PC-3 (cell line): ENCODE measurements at regions not wholly inside any gene's neighbourhood (a gene's known extent, or its start where the extent isn't known, plus 50 kb on each side); places are given as distances from the start of the nearest gene placed in this dataset.

Source experiments
- ATAC-seq: fragments of 200-7000 bp; cut with Tn5 transposase; 2 replicates; pipeline ENCODE4 v1.9.1; 2020; ENCODE audit warnings: mild to moderate bottlenecking, moderate library complexity
- BruUV-seq: library from RNA; stranded (reverse); fragments of 400-500 nt; replicated peaks from 2 replicates; lab custom pipeline; 2021; lab: Mats Ljungman, UMichigan
- CTCF ChIA-PET: fragments of 300-600 bp; sonication (Branson Sonifier 250); formaldehyde crosslinking; loops from one replicate; lab custom pipeline; 2022; ENCODE audit warnings: antibody characterized with exemption; lab: Charles Lee
- POLR2A ChIA-PET: fragments of 300-600 bp; sonication (Branson Sonifier 250); formaldehyde crosslinking; loops from one replicate; lab custom pipeline; 2022; ENCODE audit warnings: antibody characterized with exemption; ENCODE audit not compliant: unreplicated experiment; lab: Charles Lee
- DNase-seq: peaks from one replicate; pipeline ENCODE4 v3.0.0-alpha.2; 2015
- H2AFZ ChIP-seq: fragments of 300-600 bp; sonication (generic); 2 replicates; pipeline ENCODE4 v1.6.0; 2016; ENCODE audit warnings: antibody characterized with exemption, low read length
- H3F3A ChIP-seq: fragments of 300-600 bp; sonication (generic); one replicate; pipeline ENCODE4 v1.6.0; 2017; ENCODE audit warnings: antibody characterized with exemption, low read length, control low read depth, mild to moderate bottlenecking; ENCODE audit not compliant: unreplicated experiment
- H3K27ac ChIP-seq: fragments of 300-600 bp; sonication (generic); 2 replicates; pipeline ENCODE4 v1.5.1; 2016; ENCODE audit warnings: mild to moderate bottlenecking, low read length
- H3K27me3 ChIP-seq: fragments of 300-600 bp; sonication (generic); 2 replicates; pipeline ENCODE4 v1.6.1; 2016; ENCODE audit warnings: low read length, mixed read lengths
- H3K36me3 ChIP-seq: fragments of 300-600 bp; sonication (generic); 2 replicates; pipeline ENCODE4 v1.6.1; 2016; ENCODE audit warnings: low read depth, mixed run types, low read length, mixed read lengths
- H3K4me1 ChIP-seq: fragments of 300-600 bp; sonication (generic); 2 replicates; pipeline ENCODE4 v1.5.1; 2016; ENCODE audit warnings: low read length; ENCODE audit not compliant: insufficient read depth
- H3K4me2 ChIP-seq: fragments of 300-600 bp; sonication (generic); 2 replicates; pipeline ENCODE4 v1.6.0; 2016; ENCODE audit warnings: low read length
- H3K4me3 ChIP-seq: fragments of 300-600 bp; sonication (generic); 2 replicates; pipeline ENCODE4 v1.5.1; 2016; ENCODE audit warnings: mild to moderate bottlenecking, low read length, mixed read lengths
- H3K79me2 ChIP-seq: fragments of 300-600 bp; sonication (generic); 2 replicates; pipeline ENCODE4 v1.6.1; 2017; ENCODE audit warnings: low read length, mixed read lengths
- H3K9ac ChIP-seq: fragments of 300-600 bp; sonication (generic); 2 replicates; pipeline ENCODE4 v1.6.0; 2016; ENCODE audit warnings: mild to moderate bottlenecking, low read length
- H3K9me2 ChIP-seq: fragments of 300-600 bp; sonication (generic); replicated peaks from 2 replicates; pipeline ENCODE4 v1.6.1; 2016; ENCODE audit warnings: mixed run types, low read length, mixed read lengths
- H3K9me3 ChIP-seq: fragments of 300-600 bp; sonication (generic); 2 replicates; pipeline ENCODE4 v1.6.1; 2016; ENCODE audit warnings: low read length, mixed read lengths
- H4K20me1 ChIP-seq: fragments of 300-600 bp; sonication (generic); 2 replicates; pipeline ENCODE4 v1.6.1; 2016; ENCODE audit warnings: low read length, mixed read lengths
- EZH2 ChIP-seq: fragments of 300-600 bp; sonication (generic); IDR thresholded peaks from one replicate; pipeline ENCODE4 v1.6.1; 2017; ENCODE audit warnings: antibody characterized with exemption, mild to moderate bottlenecking, low read length; ENCODE audit not compliant: unreplicated experiment
- EZH2phosphoT487 ChIP-seq: fragments of 300-600 bp; sonication (generic); IDR thresholded peaks from 2 replicates; pipeline ENCODE4 v1.6.1; 2018; ENCODE audit warnings: mild to moderate bottlenecking, antibody characterized with exemption, low read length, borderline replicate concordance
- intact Hi-C: fragments of 100-400 bp; cut with micrococcal nuclease; formaldehyde crosslinking; loops from 2 replicates; pipeline ENCODE4 v1.9.0; 2023
- TF ChIP-seq, protein P1 (sequence below): fragments of 300-600 bp; sonication (generic); conservative IDR thresholded peaks from 2 replicates; pipeline ENCODE4 v1.5.1; 2017; ENCODE audit warnings: antibody characterized with exemption, low read depth, mild to moderate bottlenecking, low read length

DNA sequence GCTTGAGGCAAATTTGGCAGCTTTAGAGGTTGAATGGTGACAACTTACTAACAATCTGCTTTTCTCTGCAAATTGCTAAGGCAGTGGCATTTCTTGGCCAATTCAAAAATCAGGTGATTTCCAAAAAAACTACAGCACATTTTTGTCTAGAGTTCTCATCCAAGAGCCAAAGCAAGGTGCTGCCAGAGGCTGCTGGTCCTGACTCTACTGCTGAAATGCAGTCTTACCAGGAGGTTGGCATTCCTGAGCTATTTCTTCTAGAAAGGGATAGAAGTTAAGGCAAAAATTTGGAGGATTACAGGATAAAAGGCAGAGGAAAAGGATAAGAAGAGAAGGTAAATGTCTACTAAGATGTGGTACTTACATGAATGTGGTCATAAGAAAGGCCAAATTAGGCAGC is 75.6 kb downstream of the COX18 start:
- ChIA-PET POLR2A (no interaction called here), CTCF (no interaction called here)
- intact Hi-C loops: no loop called here
- Histone ChIP-seq H2AFZ (no peak overlapping the region), H3K4me2 (no peak overlapping the region), H3K9me2 (no peaks in the 10 kb centered on the region), H3K4me1 (peaks cover 11% of the 10 kb centered on the region), H3K27ac (no peak overlapping the region), H3K27me3 (no peaks in the 10 kb centered on the region), H3F3A (no peaks in the 10 kb centered on the region), H3K9me3 (no peaks in the 10 kb centered on the region), H4K20me1 (no peaks in the 10 kb centered on the region), H3K79me2 (no peaks in the 10 kb centered on the region), H3K4me3 (no peak overlapping the region), H3K9ac (no peak overlapping the region), H3K36me3 (no peaks in the 10 kb centered on the region)
- ATAC-seq (no peak), DNase-seq (no peak)
- TF ChIP-seq, protein P1, sequence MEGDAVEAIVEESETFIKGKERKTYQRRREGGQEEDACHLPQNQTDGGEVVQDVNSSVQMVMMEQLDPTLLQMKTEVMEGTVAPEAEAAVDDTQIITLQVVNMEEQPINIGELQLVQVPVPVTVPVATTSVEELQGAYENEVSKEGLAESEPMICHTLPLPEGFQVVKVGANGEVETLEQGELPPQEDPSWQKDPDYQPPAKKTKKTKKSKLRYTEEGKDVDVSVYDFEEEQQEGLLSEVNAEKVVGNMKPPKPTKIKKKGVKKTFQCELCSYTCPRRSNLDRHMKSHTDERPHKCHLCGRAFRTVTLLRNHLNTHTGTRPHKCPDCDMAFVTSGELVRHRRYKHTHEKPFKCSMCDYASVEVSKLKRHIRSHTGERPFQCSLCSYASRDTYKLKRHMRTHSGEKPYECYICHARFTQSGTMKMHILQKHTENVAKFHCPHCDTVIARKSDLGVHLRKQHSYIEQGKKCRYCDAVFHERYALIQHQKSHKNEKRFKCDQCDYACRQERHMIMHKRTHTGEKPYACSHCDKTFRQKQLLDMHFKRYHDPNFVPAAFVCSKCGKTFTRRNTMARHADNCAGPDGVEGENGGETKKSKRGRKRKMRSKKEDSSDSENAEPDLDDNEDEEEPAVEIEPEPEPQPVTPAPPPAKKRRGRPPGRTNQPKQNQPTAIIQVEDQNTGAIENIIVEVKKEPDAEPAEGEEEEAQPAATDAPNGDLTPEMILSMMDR: no peak
- TF ChIP-seq EZH2phosphoT487 (no peak), EZH2 (no peak)
- BruUV-seq: no TSS peak

DNA sequence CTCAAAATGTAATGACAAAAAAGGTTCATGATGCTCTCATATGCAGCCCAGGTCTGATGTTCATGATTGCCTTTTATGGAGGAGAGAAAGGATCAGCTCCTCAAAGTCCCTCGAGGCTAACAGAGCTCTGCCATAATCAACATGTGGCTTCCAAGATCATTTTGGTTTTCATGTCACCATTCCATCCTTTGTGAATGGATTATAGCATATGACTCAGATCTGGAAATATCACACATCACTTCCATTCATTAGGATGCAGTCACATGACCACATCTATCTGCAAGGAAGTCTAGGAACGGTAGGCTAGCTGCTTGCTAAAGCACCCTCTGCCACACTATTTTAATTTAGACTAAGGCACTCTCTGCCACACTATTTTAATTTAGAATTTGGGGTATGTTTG is 77.6 kb downstream of the COX18 start:
- BruUV-seq: no TSS peak

More for the DNA sequence above, 77.6 kb downstream of the COX18 start:
- Histone ChIP-seq H3K4me3 (no peak overlapping the region), H3K4me2 (no peak overlapping the region), H4K20me1 (no peaks in the 10 kb centered on the region), H3K9me3 (no peaks in the 10 kb centered on the region), H3K9ac (no peak overlapping the region), H3K36me3 (no peaks in the 10 kb centered on the region), H3K27me3 (no peaks in the 10 kb centered on the region), H3F3A (no peaks in the 10 kb centered on the region), H3K27ac (no peak overlapping the region), H2AFZ (no peak overlapping the region), H3K9me2 (no peaks in the 10 kb centered on the region), H3K4me1 (0 out of 2 replicates have a peak, but pooled peaks cover under 1% of the 10 kb centered on the region), H3K79me2 (no peaks in the 10 kb centered on the region)
- TF ChIP-seq, protein P1: no peak
- TF ChIP-seq EZH2phosphoT487 (no peak), EZH2 (no peak)
- POLR2A ChIA-PET: no interaction called here
- intact Hi-C loops: no loop called here
- CTCF ChIA-PET: no interaction called here
- ATAC-seq: no peak
- peak; percentile 8 for DNase-seq
